Retinal pigment epithelial cell (primary cell): ENCODE measurements at regions not wholly inside any gene's neighbourhood (a gene's known extent, or its start where the extent isn't known, plus 50 kb on each side); places are given as distances from the start of the nearest gene placed in this dataset.

Source experiments
- DNase-seq: peaks from one replicate; pipeline ENCODE4 v3.0.0-alpha.2; 2010; ENCODE audit warnings: low read depth
- H3K4me3 ChIP-seq: 2 replicates; pipeline ENCODE4 v1.5.1; 2011; ENCODE audit warnings: mild to moderate bottlenecking, low read length, control low read depth, moderate library complexity
- TF ChIP-seq, protein P1 (sequence below): conservative IDR thresholded peaks from 2 replicates; pipeline ENCODE4 v1.5.1; 2011; ENCODE audit warnings: low read depth, low read length, control low read depth, inconsistent platforms

DNA sequence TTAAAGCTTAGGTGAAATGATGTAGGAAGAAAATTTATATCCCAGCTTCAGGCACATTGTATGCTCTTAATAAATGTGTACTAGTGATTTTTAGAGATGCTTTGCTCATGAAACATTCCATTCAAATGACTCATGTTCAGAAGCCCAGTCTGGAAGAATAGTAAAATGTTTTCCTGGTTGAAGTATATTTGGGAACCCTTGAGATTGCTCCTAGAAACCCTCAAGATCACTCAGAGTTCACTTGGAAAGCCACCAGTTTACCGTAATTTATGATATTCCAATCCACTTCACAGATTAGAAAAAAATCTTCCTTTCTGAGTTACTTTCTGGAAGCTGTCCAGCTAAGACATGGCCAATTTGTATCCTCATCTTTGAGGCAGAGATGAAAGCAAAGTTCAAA lies 186.4 kb downstream of the SYT10 start:
- H3K4me3 ChIP-seq, result no peak overlapping the region
- no peak for DNase-seq
- TF ChIP-seq, protein P1, sequence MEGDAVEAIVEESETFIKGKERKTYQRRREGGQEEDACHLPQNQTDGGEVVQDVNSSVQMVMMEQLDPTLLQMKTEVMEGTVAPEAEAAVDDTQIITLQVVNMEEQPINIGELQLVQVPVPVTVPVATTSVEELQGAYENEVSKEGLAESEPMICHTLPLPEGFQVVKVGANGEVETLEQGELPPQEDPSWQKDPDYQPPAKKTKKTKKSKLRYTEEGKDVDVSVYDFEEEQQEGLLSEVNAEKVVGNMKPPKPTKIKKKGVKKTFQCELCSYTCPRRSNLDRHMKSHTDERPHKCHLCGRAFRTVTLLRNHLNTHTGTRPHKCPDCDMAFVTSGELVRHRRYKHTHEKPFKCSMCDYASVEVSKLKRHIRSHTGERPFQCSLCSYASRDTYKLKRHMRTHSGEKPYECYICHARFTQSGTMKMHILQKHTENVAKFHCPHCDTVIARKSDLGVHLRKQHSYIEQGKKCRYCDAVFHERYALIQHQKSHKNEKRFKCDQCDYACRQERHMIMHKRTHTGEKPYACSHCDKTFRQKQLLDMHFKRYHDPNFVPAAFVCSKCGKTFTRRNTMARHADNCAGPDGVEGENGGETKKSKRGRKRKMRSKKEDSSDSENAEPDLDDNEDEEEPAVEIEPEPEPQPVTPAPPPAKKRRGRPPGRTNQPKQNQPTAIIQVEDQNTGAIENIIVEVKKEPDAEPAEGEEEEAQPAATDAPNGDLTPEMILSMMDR, result no peak

DNA sequence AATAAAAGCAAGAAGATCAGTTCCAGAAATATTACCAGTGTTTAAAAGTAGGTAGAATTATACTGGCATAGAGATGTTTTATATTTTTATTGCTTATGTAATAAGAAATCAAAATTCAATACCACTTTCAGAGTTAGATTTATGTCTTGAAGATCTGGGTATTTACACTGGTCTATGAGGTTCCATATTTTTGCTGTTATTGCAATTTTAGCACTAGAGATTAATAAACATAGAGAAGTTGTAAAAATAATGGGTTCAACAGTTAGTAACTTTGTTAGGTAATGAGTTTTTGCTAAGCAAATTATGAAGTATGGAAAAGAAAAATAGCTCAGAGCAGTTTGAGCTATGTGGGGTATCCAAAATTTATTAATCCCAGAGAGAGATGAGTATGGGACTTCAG lies 188.1 kb downstream of the SYT10 start:
- DNase-seq, result no peak
- H3K4me3 ChIP-seq, result no peak overlapping the region
- TF ChIP-seq, protein P1, result no peak

DNA sequence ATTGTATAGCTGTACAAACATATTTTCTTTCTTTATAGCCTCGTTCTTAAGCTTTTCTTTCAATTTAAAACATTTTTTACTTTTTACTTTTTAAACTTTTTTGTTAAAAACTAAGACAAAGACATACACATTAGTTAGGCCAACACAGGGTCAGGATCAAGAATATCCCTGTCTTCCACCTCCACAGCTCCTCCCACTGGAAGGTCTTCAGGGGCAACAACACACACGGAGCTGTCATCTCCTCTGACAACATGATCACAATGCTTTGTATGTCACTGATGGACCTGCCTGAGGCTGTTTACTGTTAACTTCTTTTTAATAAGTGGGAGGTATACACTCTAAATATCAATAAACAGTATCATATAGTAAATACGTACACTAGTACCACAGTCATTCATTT lies 191.3 kb downstream of the SYT10 start:
- H3K4me3 ChIP-seq, result no peak overlapping the region
- no peak for DNase-seq
- TF ChIP-seq, protein P1, result no peak

DNA sequence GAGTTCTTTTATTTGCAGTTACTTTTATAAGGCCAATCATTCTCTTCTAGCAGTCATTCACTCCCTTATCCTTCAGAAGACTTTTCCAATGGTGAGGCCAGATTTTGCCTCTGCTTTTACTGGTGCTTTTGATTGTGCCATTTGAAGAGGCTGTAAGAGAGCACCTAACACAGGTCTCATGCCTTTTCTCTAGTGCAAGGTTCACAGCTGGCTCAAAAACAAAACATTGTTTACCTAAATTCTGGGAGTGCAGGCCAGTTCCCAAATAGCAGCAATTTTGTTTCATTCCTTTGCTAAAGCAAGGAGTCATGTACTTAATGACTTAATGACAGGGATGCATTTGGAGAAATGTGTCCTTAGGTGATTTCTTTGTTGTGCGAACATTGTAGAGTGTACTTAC lies 192.0 kb downstream of the SYT10 start:
- no peak for DNase-seq
- TF ChIP-seq, protein P1, result no peak

DNA sequence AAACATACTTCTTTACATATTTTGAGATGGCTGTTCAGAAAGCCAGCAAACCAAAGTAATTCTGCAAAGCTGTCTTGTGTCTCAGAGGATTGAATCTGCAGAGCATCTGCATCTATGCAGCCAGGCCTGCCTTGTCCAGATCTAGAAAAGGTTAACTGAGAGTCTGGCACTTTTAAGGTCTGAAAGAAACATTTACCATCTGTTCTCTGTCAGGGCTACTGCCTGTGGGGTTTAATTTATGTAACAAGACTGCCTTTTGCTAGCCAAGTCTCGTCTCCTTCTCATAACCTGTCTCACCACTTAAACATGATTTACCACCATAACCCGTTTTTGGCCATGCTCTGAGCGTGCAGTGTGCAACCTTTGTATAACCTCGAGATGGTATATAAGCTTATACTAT lies 194.2 kb downstream of the SYT10 start:
- no peak for DNase-seq
- TF ChIP-seq, protein P1, result no peak
- H3K4me3 ChIP-seq, result no peak overlapping the region

More for the DNA sequence above, 192.0 kb downstream of the SYT10 start:
- no peak overlapping the region for H3K4me3 ChIP-seq

DNA sequence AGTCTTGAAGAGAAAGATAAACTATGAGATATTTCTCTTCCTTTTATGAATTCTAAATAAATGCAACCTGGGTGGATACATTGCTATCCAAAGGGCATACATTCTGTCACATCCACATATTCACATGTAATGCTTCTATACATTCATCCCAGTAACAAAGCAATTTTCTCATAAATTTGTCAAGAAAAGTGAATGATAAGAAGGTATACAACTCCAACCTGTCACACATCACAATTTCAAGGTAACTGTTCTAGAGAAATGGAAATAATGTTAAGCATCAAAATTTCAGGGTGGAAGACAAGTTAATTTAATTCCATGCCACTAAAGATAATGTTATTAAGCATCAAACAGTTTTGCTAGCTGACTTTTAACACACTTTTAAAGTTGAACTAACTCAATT lies 212.9 kb downstream of the SYT10 start:
- no peak overlapping the region for H3K4me3 ChIP-seq
- TF ChIP-seq, protein P1, result no peak
- no peak for DNase-seq

DNA sequence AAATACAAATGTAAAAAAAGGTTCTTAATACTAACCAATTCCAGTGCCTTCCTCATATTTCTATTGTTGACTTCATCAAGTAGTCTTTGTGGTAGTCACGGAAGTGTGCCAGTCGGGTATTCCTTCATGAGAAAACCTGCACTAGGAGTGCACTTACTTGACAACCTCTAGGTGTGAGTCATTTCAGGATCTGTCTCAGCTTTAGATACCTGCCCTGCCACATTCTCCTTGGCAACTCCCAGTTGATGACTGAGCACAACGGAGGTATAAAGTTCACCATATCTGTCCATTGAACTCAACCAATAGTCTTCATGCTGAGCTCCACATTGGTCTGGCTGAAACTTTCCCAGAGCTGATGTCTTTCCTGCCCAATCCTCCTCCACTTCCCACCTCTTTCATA lies 215.7 kb downstream of the SYT10 start:
- TF ChIP-seq, protein P1, result no peak
- H3K4me3 ChIP-seq, result no peak overlapping the region
- no peak for DNase-seq
